GM03348 (cell line): ENCODE measurements at regions not wholly inside any gene's neighbourhood (a gene's known extent, or its start where the extent isn't known, plus 50 kb on each side); places are given as distances from the start of the nearest gene placed in this dataset.

Source experiments
- DNase-seq: peaks from one replicate; pipeline ENCODE4 v3.0.0; 2012; ENCODE audit warnings: low spot score

DNA sequence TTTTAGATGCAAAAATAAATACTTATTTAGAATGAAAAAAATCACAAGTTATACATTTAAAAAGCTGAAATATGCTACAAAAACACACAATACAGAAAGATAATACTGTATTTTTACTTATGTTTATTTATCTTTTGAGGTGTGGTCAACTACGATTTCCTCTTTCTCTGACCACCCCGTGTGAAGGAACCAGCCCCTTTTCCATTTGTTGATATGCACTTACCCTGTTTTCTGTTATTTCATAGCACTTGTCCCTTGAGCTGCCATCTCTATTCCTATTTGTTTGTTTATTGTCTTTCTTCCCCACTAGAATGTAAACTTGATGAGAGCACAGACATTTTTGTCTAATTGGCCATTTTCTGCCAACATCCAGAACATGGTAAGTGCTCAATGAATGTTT lies 460.5 kb upstream of the TRIB2 start:
- DNase-seq, result no peak

DNA sequence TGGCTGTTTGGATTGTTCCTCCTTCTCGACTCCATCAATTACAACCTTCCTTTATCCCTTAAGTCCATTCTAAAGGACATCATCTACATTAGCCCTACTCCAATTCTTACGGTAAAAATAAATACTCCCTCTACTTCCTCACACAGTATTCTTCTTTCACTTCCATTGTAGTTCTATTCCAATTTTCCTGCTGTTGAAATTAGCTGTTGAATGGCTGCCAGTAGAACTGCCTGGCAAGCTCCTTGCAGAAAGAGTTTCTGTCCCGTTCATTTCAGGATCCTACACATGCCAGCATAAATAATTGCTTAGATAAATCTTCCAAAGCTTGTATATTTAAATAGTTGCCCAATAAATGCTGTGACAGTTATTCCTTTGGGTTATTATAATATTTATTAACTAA lies 459.3 kb upstream of the TRIB2 start:
- DNase-seq, result no peak

DNA sequence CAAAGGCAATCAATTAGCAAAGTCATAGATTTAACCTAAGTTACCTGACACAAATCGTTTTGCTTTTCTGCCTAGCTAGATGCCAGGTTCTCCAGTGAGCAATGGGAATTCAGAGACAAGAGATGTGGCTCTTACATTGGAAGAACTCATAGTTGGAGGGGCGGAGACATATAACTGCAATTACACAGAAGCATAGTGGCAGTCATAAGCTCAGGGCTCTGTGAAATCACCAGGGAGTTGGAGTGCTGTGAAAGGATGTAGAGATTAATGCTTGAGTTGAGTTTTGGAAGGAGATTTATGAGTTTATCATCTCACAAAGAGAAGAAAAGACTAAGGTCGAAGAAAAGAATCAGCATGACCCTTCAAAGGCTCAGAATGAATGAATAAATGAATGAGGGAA lies 457.2 kb upstream of the TRIB2 start:
- no peak for DNase-seq

DNA sequence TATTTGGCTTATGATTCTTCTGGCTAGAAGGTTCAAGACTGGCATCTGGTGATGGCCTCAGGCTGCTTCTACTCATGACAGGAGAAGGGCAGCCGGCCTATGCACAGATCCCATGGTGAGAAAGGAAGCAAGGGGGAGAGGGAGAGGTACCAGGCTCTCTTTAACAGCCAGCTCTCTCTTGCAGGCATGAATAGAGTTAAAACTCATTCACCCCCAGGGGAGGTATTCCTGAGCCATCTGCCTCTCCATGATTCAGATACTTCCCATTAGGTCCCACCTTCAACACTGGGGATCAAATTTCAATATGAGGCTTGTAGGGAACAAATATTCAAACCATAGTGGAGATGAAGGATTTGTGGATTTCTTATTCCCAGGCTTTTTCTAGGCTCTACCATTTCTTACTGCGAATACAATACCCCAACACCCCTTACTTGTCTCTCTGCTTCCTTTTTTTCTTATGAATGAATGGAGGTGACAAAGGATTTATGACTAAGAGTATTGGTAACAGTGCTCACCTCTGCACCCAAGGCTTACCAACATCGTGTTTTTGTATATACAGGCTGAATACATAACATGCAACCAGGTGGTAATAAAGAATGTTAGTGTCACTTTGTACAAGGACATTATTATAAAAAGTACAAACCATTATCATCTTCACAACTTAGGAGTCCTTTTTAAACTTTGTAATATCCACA lies 454.6 kb upstream of the TRIB2 start:
- DNase-seq, result no peak

DNA sequence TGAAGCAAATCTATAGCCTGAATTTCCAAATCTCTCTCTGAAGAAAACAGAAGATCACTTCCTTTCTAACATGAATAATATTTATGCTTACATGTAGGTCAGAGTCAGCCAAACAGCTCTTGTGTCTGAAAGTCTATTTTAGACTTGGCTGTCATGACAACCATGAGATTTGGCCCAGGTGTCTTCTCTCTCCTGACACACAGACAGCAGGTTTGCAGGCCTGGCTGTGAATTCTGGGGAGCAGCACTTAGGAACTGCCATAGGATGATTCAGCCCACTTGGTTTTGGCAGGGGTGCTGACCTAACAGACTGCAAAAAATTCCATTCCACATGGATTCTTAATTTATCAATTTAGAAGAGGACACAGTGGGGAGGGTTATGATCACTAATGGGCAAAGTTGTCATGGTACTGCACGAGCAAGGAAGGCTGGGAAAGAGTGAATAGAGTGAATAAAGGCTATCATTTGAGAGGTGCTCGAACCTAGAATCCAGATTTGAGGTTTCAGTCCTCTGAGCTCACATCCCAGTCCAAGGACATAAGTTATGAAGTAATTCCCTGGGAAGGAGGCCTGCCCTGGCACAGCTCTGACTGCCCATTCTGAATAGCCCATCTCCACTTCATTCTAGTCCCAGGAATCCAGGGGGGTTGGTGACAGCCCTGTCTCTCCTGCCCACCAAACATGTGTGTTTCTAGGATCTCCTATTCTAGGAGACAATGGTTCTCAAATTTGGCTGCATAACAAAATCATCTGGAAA lies 453.9 kb upstream of the TRIB2 start:
- peak; percentile 41 for DNase-seq

DNA sequence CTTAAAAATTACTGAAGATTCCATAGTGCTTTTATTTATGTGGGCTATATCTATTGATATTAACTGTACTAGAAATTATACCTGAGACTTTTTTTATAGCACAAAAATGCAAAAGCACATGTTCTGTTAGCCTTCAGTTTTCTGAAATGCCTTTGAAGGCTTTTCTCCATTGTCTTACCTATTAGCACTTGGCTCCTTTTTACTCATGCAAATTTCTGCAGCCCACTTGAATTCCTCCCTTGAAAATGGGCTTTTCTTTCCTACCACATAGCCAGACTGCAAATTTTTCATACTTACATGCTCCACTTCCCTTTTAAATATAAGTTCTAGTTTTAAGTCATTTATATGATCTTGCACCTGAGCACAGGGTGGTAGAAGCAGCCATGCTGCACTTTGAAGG lies 453.0 kb upstream of the TRIB2 start:
- no peak for DNase-seq

DNA sequence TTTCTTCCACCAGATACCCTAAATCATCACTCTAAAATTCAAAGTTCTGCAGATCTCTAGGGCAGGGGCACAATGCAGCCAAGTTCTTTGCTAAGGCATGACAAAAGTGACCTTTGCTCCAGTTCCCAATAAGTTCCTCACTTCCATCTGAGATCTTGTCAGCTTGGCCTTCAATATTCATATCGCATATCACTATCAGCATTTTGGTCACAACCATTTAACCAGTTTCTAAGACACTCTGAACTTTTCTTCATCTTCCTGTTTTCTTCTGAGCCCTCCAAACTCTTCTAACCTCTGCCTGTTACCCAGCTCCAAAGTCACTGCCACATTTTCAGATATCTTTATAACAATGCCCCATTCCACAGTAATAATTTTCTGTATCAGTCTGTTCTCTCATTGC lies 452.6 kb upstream of the TRIB2 start:
- DNase-seq, result no peak

DNA sequence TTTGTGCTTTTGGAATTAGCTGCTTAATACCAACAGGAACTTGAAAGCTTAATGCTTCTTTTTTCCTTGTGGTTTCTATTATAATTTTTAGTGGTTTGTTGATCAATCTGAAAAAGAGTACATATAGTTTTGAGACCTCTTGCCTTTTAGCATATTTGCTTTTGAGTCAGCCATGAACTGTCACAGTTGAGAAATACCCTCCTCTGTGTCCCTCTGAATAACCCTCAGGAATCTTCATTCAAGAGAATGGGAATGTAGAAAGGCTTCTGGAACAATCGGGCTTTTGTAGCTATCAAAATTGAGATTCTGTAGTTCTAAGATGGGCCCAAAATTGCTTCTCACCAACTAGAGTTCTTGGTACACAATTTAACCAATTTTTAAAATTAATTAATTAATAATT lies 451.1 kb upstream of the TRIB2 start:
- DNase-seq, result peak; percentile 9

DNA sequence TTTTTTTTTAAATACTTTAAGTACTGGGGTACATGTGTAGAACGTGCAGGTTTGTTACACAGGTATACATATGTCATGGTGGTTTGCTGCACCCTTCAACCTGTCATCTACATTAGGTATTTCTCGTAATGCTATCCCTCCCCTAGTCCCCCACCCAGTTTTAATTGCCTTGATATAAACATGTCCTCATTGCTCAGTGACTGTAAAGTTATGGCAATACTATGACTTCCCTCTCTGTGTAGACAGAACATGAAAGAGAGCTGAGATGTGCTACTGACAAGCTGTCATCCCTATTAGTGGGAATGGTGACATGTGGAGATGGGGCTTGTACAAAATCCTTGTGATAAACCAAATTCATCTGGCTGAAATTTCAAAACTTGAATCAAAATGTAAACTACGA lies 449.7 kb upstream of the TRIB2 start:
- DNase-seq, result no peak

DNA sequence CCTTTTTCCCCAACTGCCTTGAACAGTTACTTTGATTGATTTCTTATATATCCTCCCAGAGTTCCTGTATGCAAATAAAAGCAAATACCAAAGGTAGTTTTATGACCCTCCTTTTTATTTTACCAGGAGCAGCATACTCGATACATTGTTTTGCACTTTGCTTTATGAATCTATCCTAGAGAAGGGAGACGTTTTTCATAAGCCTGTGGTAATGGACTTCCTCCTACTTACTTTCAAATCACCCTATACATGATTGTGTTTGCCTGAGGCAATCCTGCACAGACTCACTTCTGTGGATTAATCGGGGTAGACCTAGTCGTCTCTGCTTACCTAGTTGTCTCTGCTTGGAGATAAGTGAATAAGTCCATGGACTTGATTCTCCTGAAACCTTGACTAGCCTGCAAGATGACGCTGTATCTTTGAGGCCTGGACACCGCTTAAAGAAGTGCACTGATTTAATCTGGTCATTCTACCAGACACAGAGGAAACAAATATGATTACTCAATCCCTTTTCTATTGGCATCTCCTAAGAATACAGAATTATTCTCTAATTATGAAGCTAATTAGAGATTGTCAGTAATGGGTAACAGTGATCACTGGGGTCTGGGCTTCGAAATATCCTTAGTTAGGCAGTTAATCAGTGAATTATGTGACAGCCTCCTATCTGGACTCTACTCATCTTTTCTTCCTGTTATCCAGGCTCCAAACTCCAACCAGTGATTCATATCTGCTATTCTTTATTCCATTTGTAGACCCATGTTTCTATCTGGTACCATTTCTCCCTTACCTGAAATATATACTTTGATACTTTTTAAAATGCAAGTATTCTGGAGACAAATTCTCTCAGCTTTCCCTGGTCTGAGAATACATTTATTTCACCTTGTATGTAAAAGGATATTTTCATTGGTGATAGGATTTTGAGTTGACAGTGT lies 447.4 kb upstream of the TRIB2 start:
- no peak for DNase-seq

DNA sequence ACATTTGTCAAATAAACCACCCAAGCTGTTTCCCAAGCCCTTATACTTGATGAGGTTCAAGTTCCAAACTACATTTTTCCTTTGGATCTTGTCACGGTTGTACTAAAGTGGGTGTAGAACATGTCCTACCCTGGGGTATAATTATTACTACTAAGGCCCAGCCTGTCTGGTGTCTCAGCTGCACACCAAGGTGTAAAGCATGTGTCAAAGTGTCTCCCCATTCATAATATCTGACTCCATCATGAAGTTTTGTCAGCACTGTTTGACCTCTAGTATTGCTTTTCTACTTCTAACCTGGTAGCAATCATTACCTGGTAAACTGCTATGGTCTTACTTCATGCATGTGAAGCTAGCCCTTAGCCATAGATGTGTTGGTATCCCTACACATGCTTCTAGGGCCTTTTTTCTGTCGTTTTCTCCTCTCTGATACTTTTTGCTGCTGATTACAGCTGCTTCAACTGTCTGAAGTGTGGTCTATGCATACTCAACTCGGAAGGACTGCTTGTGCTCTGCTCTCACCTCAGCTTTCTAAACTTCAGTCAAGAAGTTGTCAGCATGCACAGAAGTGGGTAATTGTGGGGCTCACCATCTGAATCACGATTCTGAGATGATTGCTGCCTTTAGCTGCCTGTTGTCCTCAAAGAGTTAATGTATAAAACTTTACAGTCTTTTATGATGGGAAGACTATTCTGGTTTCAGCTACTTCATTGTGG lies 445.7 kb upstream of the TRIB2 start:
- no peak for DNase-seq

DNA sequence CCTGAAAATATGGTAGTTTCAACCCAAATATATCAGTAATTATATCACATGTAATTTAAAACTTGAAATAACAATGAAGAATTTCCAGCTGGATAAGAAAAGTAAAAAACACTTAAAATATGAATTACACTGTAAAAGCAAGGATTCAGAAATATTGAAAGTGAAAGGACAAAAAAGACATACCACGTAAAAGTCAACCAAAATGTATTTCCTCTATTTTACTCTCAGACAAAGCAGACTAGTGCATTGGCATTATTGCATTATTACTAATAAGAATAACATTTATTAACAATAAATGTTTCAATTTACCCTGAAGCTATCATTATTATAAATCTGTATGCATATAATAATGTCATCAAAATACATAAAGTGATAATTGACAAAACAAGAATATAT lies 445.1 kb upstream of the TRIB2 start:
- no peak for DNase-seq

DNA sequence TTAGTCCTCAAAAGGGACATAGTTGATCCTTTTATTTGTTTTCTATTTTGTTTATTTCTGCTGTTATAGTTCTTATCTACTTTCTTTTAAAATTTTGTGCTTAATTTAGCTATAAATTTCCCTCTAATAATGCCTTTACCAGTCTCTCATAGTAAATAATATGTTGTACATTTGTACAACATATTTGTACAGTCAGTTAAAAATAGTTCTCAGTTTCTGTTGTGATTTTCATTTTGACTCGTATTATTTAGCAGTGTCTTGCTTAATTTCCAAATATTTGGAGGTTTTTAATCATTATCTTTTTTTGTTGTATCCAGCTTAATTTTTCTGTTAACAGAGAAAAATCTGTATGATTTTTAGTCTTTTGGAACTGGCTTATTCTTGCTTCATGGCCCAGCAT lies 443.6 kb upstream of the TRIB2 start:
- no peak for DNase-seq

DNA sequence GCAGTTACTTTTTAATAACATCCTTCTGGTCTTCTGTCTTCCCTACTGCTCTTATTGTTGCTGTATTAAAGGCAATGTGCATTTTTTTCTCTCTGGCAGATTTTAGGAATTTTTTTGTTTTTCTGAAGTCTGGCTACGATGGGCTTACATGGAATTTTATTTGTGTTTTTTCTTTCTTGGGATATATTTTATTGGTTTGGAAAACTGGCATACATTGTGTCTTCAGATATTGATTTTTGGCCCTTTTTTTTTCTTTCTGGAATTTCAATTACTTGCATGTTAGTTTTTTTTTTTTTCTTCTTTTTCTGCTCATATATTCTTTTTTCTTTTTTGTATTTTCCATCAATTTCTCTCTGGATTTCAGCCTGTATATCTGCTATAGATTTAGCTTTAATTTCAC lies 442.1 kb upstream of the TRIB2 start:
- DNase-seq, result no peak

DNA sequence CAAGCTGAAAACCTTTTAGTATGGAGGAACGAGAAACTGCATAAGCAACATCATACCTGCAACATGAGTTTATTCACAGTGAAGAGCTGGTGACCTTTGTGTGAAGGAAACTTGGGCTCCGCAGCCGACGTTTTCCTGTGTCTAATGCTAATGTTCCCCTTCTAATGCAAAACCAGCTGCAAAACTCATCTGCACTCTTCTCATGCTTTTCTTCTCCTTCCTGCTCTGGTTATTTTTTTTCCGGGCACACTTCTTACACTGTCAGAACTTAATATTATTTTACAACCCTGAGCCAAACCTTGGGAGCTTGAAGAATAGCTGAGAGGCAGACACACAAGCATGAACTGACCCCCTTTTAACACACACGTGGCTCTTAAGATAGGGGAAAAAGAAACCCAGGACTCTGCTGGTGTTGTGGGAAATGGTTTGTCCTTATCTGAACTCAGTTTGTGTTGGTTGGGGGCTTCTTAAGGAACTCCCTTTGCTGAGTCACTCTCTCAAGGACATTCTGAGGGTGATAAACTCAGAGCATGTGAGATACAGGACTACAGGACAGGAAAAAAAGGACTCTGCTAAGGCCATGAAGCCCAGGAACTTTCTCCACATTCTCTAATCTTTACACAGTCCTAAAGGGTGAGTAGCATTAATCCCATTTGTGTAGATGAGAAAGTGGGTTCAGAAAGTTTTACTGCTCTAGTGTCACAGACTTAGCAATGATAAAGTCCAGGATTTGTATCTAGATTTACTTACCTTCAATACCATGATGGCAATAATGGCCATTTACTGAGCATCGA lies 439.3 kb upstream of the TRIB2 start:
- no peak for DNase-seq

DNA sequence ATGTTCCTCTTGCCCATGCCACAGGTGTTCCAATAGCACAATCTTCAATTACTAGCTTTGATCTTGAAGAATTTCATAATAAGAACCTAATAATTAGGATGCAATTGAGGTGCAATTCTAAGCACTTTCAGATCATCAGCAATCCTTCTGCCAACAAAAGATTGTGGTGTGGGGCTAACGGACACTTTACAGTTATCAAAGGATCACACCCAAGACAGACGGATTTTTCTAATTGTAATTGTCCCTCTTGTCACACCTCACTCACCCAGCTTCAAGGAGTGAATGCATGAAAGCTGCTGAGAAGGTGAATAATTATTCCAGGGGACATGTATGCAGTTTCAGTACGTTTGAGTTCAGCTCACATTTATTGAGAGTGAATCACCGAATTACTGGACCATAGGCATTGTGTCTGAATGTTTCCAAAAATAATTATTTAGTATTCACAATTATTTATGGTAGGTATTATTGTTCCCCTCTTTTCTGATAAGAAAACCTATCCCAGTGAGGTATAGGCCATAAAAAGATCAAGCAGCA lies 438.5 kb upstream of the TRIB2 start:
- DNase-seq, result no peak

DNA sequence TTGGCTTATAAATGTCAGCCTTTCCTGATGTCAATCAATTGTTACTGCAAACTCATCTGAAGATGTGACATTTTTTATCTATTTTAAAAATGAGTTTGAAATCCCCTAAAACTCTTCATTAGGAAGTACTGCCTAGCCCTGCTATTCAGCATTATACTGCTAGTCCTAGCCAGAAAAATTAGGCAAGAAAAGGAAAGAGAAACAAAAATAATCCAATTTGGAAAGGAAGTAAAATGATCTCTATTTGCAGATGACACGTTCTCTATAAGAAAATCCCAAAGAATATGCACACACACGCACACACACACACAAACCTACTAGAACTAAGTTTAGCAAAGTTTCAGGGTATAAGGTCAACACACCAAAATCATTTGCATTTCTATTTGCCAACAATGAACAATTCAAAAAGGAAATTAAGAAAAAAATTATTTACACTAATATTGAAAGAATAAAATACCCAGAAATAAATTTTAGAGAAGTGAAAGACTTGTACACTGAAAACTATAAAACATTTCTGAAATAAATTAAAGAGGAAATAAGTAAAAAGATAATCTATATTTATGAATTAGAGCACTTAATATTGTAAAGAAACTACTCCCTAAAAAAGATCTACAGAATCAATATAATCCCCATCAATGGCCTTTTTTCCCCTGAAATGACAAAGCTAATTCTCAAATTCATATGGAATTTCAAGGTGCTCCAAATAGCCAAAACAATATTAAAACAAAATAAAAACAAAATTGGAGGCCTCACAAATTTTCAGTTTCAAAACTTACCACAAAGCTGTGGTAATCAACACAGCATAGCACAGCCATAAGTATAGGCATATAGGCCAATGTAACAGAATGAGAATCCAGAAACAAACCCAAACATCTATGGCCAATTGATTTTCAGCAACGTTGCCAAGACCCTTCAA lies 433.7 kb upstream of the TRIB2 start:
- no peak for DNase-seq

DNA sequence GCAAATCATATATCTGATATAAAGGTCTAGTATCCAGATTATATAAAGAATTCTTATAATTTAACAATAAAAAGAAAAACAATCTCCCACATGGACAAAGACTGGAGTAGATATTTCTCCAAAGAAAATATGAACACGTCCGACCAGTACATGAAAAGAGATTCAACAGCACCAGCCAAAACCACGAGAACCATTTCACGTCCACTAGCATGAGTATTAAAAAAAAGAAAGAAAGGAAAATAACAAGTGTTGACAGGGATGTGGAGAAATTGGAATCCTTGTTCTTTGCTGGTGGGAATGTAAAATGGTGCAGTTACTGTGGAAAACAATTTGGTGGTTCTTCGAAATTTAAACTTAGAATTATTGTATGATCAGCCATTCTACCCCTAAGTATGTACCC lies 432.7 kb upstream of the TRIB2 start:
- DNase-seq, result no peak

DNA sequence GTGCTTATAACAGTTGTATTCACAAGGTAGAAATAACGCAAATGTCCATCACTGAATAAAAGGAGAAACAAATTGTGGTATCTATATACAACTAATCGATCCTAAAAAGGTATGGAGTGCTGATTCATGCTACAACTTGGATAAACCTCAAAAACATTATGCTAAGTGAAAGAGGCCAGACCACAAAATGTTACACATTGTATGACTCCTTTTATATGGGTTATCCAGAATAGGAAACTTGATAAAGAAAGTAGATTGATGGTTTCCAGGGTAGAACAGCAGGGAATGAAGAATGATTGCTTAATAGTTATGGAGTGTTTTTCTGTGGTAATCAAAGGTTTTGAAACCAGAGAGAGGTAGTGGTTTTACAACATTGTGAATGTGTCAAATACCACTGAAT lies 432.2 kb upstream of the TRIB2 start:
- DNase-seq, result peak; percentile 13

DNA sequence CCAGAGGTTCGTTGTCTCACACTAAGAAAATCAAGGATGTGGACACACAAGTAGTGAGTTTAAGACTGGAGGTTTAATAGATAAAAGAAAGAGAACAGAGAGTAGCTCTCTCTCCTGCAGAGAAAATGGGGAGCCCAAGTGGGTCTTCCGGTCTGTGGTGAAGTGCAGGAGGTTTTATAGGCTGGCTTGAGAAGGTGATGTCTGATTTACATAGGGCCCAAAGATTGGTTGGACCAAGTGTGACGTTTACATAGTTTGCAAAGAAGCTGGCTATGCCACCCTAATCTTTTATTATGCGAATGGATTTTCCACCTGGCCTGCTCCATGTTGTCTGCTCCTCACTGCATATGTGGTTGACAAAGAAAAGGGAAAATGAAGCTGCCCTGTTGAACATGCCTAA lies 430.4 kb upstream of the TRIB2 start:
- DNase-seq, result no peak
